Stimulated activated naive CD8-positive, alpha-beta T cell treated with anti-CD3 and anti-CD28 coated beads, Interleukin-15, Interleukin-2, amounts not matched to agents 100 U/mL and 50 U/mL, for 24 hours (primary cell): ENCODE measurements at regions not wholly inside any gene's neighbourhood (a gene's known extent, or its start where the extent isn't known, plus 50 kb on each side); places are given as distances from the start of the nearest gene placed in this dataset.
"Not testable (repeated sequence)": the region's sequence is repeated elsewhere in the genome, so short reads cannot be mapped to it uniquely, and the experiment has no call there.

ENCODE experiments used
- ATAC-seq: fragments of 150-1000 bp; cut with Tn5 transposase; one replicate; pipeline ENCODE4 v1.10.0; 2021
- DNase-seq: peaks from one replicate; pipeline ENCODE4 v3.0.0; 2021

- DNase-seq (no peak), ATAC-seq (no peak)
Measured at GRCh38 chr4:159944477-159944876, 841.6 kb downstream of the RAPGEF2 start.

- no peak for ATAC-seq
- DNase-seq = no peak
Measured at GRCh38 chr4:159946983-159947615, 844.2 kb downstream of the RAPGEF2 start.

- no peak for ATAC-seq
- no peak for DNase-seq
Measured at GRCh38 chr4:159950707-159951106, 847.8 kb downstream of the RAPGEF2 start.

GRCh38 chr4:159966746-159967145, 863.9 kb downstream of the RAPGEF2 start:
- no peak for DNase-seq
- ATAC-seq = no peak

GRCh38 chr4:159976871-159977482, 874.1 kb downstream of the RAPGEF2 start:
- not testable (repeated sequence) for DNase-seq, ATAC-seq

GRCh38 chr4:159977907-159978617, 875.2 kb downstream of the RAPGEF2 start:
- ATAC-seq = no peak
- DNase-seq = no peak

- no peak for ATAC-seq
Measured at GRCh38 chr4:159979351-159979750, 876.5 kb downstream of the RAPGEF2 start.

GRCh38 chr4:159979953-159980352, 877.1 kb downstream of the RAPGEF2 start:
- ATAC-seq (no peak), DNase-seq (no peak)

More at GRCh38 chr4:159979351-159979750, 876.5 kb downstream of the RAPGEF2 start:
- DNase-seq = no peak

GRCh38 chr4:159980826-159981468, 878.1 kb downstream of the RAPGEF2 start:
- ATAC-seq = no peak
- DNase-seq = no peak

- DNase-seq = no peak
Measured at GRCh38 chr4:159981469-159981856, 878.6 kb downstream of the RAPGEF2 start.

GRCh38 chr4:159983082-159983481, 880.2 kb downstream of the RAPGEF2 start:
- ATAC-seq = no peak
- DNase-seq = no peak

More at GRCh38 chr4:159981469-159981856, 878.6 kb downstream of the RAPGEF2 start:
- no peak for ATAC-seq

GRCh38 chr4:160009656-160010493, 907.0 kb downstream of the RAPGEF2 start:
- ATAC-seq (no peak), DNase-seq (no peak)

- DNase-seq (no peak), ATAC-seq (no peak)
Measured at GRCh38 chr4:160019936-160020335, 917.1 kb downstream of the RAPGEF2 start.

- no peak for DNase-seq
- ATAC-seq = no peak
Measured at GRCh38 chr4:160020804-160021203, 917.9 kb downstream of the RAPGEF2 start.

GRCh38 chr4:160021870-160022269, 919.0 kb downstream of the RAPGEF2 start:
- ATAC-seq = no peak

GRCh38 chr4:160026721-160027120, 923.8 kb downstream of the RAPGEF2 start:
- no peak for DNase-seq
- ATAC-seq = no peak

More at GRCh38 chr4:160021870-160022269, 919.0 kb downstream of the RAPGEF2 start:
- DNase-seq = no peak

GRCh38 chr4:160034501-160034900, 931.6 kb downstream of the RAPGEF2 start:
- DNase-seq = no peak
- ATAC-seq = no peak

- no peak for ATAC-seq
- DNase-seq = no peak
Measured at GRCh38 chr4:160038615-160039014, 935.7 kb downstream of the RAPGEF2 start.

- ATAC-seq = no peak
- no peak for DNase-seq
Measured at GRCh38 chr4:160044693-160045092, 941.8 kb downstream of the RAPGEF2 start.

- no peak for DNase-seq
- ATAC-seq = no peak
Measured at GRCh38 chr4:160082432-160083207, 979.7 kb downstream of the RAPGEF2 start.

- ATAC-seq (no peak), DNase-seq (no peak)
Measured at GRCh38 chr4:160091631-160092030, 988.8 kb downstream of the RAPGEF2 start.
